ENCODE measurements at regions not wholly inside any gene's neighbourhood (a gene's known extent, or its start where the extent isn't known, plus 50 kb on each side); places are given as distances from the start of the nearest gene placed in this dataset.

DNA sequence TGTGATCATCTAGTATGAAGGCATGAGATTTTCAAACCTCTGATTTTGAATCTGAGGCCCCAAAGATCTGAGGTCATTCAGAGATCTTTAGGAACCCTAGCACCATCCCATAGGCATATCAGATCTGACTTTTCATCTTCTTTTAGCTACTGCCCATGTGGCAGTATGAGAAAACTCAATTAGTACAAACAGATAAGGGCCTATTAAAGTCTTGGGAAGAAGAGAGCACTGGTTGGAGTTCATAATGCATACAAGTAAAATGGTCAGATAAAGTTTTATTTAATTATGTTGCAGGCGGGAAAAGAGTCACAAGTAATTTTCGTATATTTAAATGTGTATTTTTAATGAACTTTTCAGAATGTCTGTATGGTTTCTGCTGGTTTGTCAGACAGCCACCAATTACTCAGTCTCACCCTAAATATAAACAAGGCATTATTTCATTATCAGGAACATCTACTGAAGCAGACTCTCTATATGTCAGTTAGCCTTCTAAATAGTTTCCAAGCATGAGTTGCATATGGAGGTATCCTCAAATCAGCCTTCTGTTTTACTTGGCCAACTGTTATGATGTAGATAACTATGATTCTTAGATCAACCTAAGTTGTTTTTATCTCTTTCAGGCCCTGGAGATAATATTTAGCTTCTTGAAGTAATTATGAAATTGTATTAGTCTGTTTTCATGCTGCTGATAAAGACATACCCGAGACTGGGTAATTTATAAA, 340.3 kb upstream of the TBC1D5 start:
- TF ChIP-seq POLR2AphosphoS5 (IDR thresholded peaks at IDR 0.05): no peak
- TF ChIP-seq EP300 (IDR thresholded peaks at IDR 0.05): no peak

All from suprapubic skin (tissue), 4 donors.